Breast epithelium (tissue), 4 donors: ENCODE measurements at regions not wholly inside any gene's neighbourhood (a gene's known extent, or its start where the extent isn't known, plus 50 kb on each side); places are given as distances from the start of the nearest gene placed in this dataset.

ENCODE experiments used
- DNase-seq, 2 donors: peaks; one replicate each; pipeline ENCODE4 v3.0.0-alpha.2; 2019; ENCODE audit warnings: low spot score in 2 of 2
- H3K27ac ChIP-seq, 2 donors: fragments of 200-600 bp; sonication (generic) in 1 of 2; one replicate each; pipeline ENCODE4 v1.5.1; 2016 to 2019; ENCODE audit warnings: mild to moderate bottlenecking in 1 of 2
- H3K27me3 ChIP-seq, 2 donors: fragments of 200-600 bp; sonication (generic) in 1 of 2; one replicate each; pipeline versions ENCODE4 v1.5.1 to v1.6.0; 2017 to 2019; ENCODE audit warnings: control low read depth in 1 of 2, mild to moderate bottlenecking in 1 of 2
- H3K36me3 ChIP-seq: fragments of 200-600 bp; one replicate; pipeline ENCODE4 v1.5.1; 2019
- H3K4me1 ChIP-seq, 2 donors: fragments of 200-600 bp; sonication (generic); one replicate each; pipeline ENCODE4 v1.5.1; 2016 to 2019; ENCODE audit warnings: control low read depth in 1 of 2
- H3K4me3 ChIP-seq, 3 donors: fragments of 200-600 bp; sonication (generic); 1 replicate in 2 of 3; 2 replicates in 1 of 3; pipeline ENCODE4 v1.5.1; 2016 to 2019; ENCODE audit warnings: mild to moderate bottlenecking in 3 of 3, moderate library complexity in 2 of 3
- H3K9me3 ChIP-seq, 2 donors: fragments of 200-600 bp; sonication (generic) in 1 of 2; one replicate each; pipeline ENCODE4 v1.5.1; 2016 to 2019; ENCODE audit warnings: control low read depth in 1 of 2
- POLR2A ChIP-seq: fragments of 450-650 bp; IDR thresholded peaks from one replicate; pipeline ENCODE4 v1.6.1; 2016; ENCODE audit warnings: antibody characterized with exemption, mild to moderate bottlenecking, moderate library complexity
- POLR2AphosphoS5 ChIP-seq, 3 donors: sonication (generic); formaldehyde crosslinking; IDR thresholded peaks; one replicate each; pipeline ENCODE4 v1.6.1; 2017; ENCODE audit warnings: antibody characterized with exemption in 3 of 3
- intact Hi-C: fragments of 100-400 bp; cut with DNase I; formaldehyde crosslinking; loops from one replicate; pipeline ENCODE4 v1.15.1; 2023; ENCODE audit warnings: low total_unique reads
- TF ChIP-seq, protein P1 (sequence below), 3 donors: fragments of 450-650 bp; IDR thresholded peaks; one replicate each; pipeline ENCODE4 v1.5.1; 2016 to 2017; ENCODE audit warnings: antibody characterized with exemption in 3 of 3, mild to moderate bottlenecking in 3 of 3, moderate library complexity in 3 of 3

DNA sequence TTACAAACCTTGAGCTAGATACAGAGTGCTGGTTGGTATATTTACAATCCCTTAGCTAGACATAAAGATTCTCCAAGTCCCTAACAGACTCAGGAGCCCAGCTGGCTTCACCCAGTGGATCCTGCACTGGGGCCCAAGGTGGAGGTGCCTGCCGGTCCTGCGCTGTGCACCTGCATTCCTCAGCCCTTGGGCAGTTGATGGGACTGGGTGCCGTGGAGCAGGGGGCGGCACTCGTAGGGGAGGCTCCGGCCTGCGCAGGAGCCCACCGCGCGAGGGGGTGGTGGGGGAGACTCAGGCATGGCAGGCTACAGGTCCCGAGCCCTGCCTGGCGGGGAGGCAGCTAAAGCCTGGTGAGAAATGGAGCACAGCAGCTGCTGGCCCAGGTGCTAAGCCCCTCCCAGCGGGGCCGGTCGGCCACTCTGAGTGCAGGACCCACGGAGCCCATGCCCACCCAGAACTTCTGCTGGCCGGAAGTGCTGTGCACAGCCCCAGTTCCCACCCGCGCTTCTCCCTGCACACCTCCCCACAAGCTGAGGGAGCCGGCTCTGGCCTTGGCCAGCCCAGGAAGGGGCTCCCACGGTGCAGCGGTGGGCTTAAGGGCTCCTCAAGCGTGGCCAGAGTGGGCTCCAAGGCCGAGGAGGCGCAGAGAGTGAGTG, 1464.7 kb downstream of the EFNA5 start:
- Histone ChIP-seq H3K4me1 (no peaks in the 10 kb centered on the region), H3K27me3 (no peaks in the 10 kb centered on the region), H3K27ac (no peak overlapping the region), H3K4me3 (no peak overlapping the region), H3K9me3 (no peaks in the 10 kb centered on the region), H3K36me3 (no peaks in the 10 kb centered on the region)
- TF ChIP-seq POLR2AphosphoS5 (IDR thresholded peaks at IDR 0.05) (no peak), POLR2A (no peak)
- TF ChIP-seq, protein P1, sequence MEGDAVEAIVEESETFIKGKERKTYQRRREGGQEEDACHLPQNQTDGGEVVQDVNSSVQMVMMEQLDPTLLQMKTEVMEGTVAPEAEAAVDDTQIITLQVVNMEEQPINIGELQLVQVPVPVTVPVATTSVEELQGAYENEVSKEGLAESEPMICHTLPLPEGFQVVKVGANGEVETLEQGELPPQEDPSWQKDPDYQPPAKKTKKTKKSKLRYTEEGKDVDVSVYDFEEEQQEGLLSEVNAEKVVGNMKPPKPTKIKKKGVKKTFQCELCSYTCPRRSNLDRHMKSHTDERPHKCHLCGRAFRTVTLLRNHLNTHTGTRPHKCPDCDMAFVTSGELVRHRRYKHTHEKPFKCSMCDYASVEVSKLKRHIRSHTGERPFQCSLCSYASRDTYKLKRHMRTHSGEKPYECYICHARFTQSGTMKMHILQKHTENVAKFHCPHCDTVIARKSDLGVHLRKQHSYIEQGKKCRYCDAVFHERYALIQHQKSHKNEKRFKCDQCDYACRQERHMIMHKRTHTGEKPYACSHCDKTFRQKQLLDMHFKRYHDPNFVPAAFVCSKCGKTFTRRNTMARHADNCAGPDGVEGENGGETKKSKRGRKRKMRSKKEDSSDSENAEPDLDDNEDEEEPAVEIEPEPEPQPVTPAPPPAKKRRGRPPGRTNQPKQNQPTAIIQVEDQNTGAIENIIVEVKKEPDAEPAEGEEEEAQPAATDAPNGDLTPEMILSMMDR (IDR thresholded peaks at IDR 0.05), result no peak
- DNase-seq, result no peak
- intact Hi-C loops, result no loop called here

- no peak overlapping the region for H3K4me3 ChIP-seq
- no peak overlapping the region for H3K27ac ChIP-seq
- DNase-seq, result no peak
- TF ChIP-seq, protein P1 (IDR thresholded peaks at IDR 0.05), result no peak
- H3K4me1 ChIP-seq, result no peaks in the 10 kb centered on the region
- H3K27me3 ChIP-seq, result no peaks in the 10 kb centered on the region
- H3K9me3 ChIP-seq, result no peaks in the 10 kb centered on the region
- intact Hi-C loops, result no loop called here
- H3K36me3 ChIP-seq, result no peaks in the 10 kb centered on the region
These were observed 1468.7 kb downstream of the EFNA5 start for GRCh38 chr5:106202035-106202434.

DNA sequence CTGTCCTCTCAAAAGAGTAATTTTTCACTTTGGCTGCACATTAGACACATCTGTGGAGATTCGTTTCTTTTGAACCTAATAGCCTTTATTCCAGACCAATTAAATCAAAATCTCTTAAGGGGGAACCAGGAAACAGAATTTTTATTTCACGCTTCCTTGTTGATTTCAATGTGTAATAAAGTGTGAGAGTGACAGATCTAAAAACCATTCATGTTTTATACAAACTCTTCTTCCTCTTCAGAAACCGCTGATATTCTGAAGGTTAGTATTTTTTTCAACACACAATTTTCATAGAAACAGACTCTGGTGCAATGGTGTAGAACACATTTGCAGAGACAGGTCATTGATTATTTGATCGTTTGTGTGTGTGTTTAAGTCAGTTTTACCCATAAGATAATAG, 1469.8 kb downstream of the EFNA5 start:
- intact Hi-C loops, result no loop called here
- Histone ChIP-seq H3K4me1 (no peaks in the 10 kb centered on the region), H3K36me3 (no peaks in the 10 kb centered on the region), H3K27me3 (no peaks in the 10 kb centered on the region), H3K9me3 (no peaks in the 10 kb centered on the region), H3K27ac (no peak overlapping the region), H3K4me3 (no peak overlapping the region)
- TF ChIP-seq, protein P1 (IDR thresholded peaks at IDR 0.05), result no peak
- TF ChIP-seq POLR2A (no peak), POLR2AphosphoS5 (IDR thresholded peaks at IDR 0.05) (no peak)
- no peak for DNase-seq

- intact Hi-C loops, result no loop called here
- Histone ChIP-seq H3K27ac (no peak overlapping the region), H3K27me3 (no peaks in the 10 kb centered on the region), H3K9me3 (no peaks in the 10 kb centered on the region), H3K36me3 (no peaks in the 10 kb centered on the region), H3K4me3 (no peak overlapping the region), H3K4me1 (no peaks in the 10 kb centered on the region)
- TF ChIP-seq, protein P1 (IDR thresholded peaks at IDR 0.05), result no peak
- TF ChIP-seq POLR2A, result no peak
- no peak for DNase-seq
These were observed 1474.9 kb downstream of the EFNA5 start for GRCh38 chr5:106195679-106196474.

GRCh38 chr5:106189121-106189809, 1481.5 kb downstream of the EFNA5 start:
- intact Hi-C loops, result no loop called here
- Histone ChIP-seq H3K27ac (no peak overlapping the region), H3K36me3 (no peaks in the 10 kb centered on the region), H3K4me3 (no peak overlapping the region), H3K4me1 (no peaks in the 10 kb centered on the region), H3K9me3 (no peaks in the 10 kb centered on the region), H3K27me3 (no peaks in the 10 kb centered on the region)
- DNase-seq, result no peak
- TF ChIP-seq POLR2AphosphoS5 (IDR thresholded peaks at IDR 0.05) (no peak), POLR2A (no peak)
- TF ChIP-seq, protein P1 (IDR thresholded peaks at IDR 0.05), result no peak
